ENCODE measurements at regions not wholly inside any gene's neighbourhood (a gene's known extent, or its start where the extent isn't known, plus 50 kb on each side); places are given as distances from the start of the nearest gene placed in this dataset.
"Not testable (repeated sequence)": the region's sequence is repeated elsewhere in the genome, so short reads cannot be mapped to it uniquely, and the experiment has no call there.

DNA sequence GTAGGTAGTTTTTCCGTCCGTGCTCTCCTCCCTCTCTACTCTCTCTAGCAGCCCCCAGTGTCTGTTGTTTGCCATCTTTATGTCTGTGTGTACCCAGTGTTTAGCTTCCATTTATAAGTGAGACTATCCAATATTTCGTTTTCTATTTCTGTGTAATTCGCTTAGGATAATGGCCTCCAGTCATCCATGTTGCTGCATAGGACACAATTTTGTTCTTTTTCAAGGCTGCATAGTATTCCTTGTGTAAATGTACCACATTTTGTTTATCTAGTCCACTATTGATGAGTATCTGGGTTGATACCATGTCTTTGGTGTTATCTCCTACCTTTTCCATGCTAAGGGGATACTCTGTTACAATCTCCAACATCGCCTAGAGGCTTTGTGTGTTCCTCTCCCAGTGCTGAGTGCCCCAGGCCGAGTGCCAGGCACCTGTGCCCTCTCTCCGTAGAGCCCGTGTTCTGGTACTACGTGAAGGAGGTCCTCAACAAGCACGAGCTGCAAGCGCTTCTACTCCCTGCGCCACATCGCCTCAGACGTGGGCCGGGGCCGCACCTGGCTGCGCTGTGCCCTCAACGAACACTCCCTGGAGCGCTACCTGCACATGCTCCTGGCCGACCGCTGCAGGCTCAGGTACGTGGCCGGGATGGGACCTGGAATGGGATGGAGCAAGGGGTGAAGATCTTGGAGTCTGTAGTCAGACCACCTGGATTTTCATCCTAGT, 51.0 kb downstream of the NPIPB11 start:
- ATAC-seq; DNase-seq; intact Hi-C loops (cut with micrococcal nuclease): not testable (repeated sequence)

DNA sequence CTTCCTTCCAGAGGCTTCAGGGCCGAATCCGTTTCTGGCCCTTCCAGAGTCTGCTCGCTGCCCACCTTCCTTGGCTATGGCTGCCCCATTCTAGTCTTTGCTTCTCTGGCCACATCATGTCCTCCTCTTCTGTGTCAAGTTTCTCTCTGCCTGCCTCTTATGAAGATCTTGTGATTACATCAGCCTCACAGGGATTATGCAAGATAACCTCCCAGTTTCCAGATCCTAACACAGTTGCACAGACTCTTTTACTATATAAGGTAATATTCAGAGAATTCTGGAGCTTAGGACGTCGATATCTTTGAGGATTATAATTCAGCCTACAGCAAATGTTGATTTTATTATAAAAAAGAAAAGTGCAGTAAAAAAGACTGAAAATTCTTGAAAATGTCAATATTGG, 52.1 kb downstream of the NPIPB11 start:
- not testable (repeated sequence) for DNase-seq
- ATAC-seq, result peak; percentile 16

DNA sequence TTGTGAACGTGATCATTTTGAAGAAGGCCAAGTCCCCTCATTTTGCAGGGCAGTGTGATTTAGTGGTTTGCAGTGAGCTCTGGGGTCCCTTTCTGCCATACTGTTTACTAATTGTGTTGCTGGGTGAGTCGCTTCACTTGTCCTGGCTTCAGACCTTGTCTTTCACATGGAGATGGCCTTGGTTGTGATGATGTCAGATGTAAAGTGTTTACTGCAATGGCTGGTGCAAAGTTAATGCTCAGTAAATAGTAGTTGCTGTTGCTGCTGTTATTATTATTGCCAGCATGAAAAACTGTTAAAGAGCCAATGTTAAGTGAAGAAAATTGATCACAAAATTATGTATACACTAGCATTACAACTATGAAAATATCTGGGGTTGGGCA, 53.9 kb downstream of the NPIPB11 start:
- DNase-seq; intact Hi-C loops (cut with micrococcal nuclease); ATAC-seq: not testable (repeated sequence)

More for the DNA sequence above, 52.1 kb downstream of the NPIPB11 start:
- intact Hi-C loops (cut with micrococcal nuclease), result not testable (repeated sequence)

GRCh38 chr16:29351970-29352616, 54.4 kb downstream of the NPIPB11 start:
- ATAC-seq; DNase-seq; intact Hi-C loops (cut with micrococcal nuclease): not testable (repeated sequence)

DNA sequence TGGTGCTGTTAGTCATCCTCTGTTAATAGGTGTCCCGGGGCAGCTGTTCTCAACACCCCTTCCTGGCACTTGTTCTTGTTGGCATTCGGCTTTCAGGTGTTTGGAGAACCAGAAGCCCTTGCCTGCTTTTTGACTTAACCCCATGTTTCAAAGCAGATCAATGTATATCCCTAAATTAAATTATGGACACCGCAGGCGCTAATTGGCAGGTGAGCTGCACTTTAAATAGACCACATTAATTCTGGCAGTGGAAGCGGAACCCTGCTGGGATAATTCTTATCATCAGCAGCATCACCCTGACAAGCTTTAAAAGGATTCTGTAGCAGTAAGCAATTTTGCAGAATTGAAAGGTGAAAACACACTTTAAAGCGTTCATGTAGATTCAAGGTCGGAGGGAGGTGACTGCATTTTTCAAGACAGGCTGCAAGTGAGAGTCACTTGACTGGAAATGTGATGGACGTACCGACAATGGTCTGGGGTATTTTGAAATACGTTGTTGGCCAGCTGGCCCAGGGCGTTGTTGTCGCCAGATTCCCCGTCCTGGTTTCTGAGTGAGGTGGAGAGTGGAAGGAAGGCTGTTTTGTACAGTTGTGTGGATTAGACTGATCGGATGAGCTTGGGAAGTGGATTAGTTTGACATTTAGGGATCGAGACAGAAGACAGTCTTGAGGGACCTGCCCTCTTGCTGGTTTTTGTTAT, 55.1 kb downstream of the NPIPB11 start:
- ATAC-seq, result peak; percentile 12
- intact Hi-C loops (cut with micrococcal nuclease); DNase-seq: not testable (repeated sequence)

DNA sequence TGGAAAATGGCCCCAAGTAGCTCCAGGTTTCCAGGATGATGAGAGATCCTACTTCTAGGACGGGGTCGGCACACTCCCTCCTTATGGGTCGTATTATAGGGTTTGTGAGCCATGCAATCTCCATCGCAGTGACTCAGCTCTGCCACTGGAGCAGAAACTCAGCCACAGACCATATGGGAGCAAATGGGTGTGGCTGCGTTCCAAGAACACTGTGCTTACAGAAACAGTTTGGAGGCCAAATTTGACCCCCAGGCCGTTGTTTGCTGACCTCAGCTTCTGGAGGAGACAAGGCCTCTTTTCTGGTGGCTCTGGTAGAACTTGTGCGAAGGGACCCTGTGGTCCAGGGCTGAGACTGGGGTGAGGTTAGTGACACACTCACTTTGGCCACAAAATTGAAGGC, 56.5 kb downstream of the NPIPB11 start:
- DNase-seq (peak; percentile 74), ATAC-seq (peak; percentile 65)
- intact Hi-C loops (cut with micrococcal nuclease), result not testable (repeated sequence)

DNA sequence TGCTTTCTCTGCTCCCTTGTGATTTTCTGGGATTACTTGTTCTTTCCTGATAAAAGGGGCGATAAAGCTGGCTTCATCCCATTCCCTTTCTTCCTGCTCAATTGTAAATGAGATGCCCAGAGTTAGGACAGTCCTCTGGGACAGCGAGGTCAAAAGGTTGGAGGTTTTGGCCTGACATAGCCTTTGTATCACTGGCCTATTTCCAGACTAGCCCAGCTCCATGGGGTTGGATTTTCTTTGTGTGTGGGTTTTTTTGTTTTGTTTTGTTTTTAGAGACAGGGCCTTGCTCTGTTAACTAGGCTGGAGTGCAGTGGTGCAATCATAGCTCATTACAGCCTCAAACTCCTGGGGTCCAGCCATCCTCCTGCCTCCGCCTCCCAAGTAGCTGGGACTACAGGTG, 57.8 kb downstream of the NPIPB11 start:
- peak; percentile 55 for ATAC-seq

DNA sequence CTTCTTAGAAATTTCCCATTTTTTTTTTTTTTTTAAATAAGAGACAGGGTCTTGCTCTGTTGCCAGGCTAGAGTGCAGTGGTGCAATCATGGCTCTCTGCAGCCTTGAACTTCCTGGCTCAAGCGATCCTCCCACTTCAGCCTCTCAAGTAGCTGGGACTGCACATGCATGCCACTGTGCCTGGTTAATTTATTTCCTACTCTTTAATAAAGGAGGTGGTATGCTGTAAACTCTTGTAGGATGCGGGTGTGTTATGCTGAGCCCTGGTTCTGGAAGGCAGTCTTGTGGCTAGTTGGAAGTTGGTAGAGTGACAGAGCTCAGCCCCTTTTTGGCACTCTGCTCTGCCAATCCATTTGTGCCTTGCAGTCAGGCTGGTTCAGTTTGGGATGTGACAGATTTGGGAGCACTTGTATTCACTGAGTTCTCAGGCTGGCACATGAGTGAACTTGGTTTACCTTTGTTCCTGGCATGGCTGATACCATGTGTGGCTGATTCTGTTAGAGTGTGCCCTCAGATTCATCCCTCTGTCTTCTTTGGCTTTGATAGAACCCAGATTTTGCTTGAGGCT, 58.3 kb downstream of the NPIPB11 start:
- DNase-seq; intact Hi-C loops (cut with micrococcal nuclease): not testable (repeated sequence)
- ATAC-seq, result peak; percentile 84

More for the DNA sequence above, 57.8 kb downstream of the NPIPB11 start:
- DNase-seq; intact Hi-C loops (cut with micrococcal nuclease): not testable (repeated sequence)

- not testable (repeated sequence) for DNase-seq, ATAC-seq
These were observed 59.5 kb downstream of the NPIPB11 start for GRCh38 chr16:29346796-29347580.

GRCh38 chr16:29346203-29346602, 60.3 kb downstream of the NPIPB11 start:
- DNase-seq; intact Hi-C loops (cut with micrococcal nuclease); ATAC-seq: not testable (repeated sequence)

More at GRCh38 chr16:29346796-29347580, 59.5 kb downstream of the NPIPB11 start:
- intact Hi-C loops (cut with micrococcal nuclease), result not testable (repeated sequence)

DNA sequence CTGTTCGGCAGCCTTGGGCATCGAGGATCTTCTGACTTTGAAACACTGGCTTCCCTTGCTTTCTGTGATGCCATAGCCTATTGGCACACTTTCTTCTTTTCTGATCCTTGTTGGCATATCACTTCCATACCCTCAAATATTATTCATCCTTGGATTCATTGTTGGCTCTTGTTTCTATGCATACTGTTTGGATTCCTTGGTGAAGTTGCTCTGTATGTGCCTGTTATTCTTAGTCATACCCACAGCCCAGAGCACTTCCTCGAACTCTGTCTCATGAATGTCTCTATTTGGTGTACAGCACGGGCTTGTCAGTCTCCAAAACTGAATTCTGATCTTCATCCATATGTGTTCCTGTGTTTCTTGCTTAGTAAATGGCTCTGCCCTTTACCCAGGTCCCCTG, 63.6 kb downstream of the NPIPB11 start:
- intact Hi-C loops (cut with micrococcal nuclease); DNase-seq; ATAC-seq: not testable (repeated sequence)

DNA sequence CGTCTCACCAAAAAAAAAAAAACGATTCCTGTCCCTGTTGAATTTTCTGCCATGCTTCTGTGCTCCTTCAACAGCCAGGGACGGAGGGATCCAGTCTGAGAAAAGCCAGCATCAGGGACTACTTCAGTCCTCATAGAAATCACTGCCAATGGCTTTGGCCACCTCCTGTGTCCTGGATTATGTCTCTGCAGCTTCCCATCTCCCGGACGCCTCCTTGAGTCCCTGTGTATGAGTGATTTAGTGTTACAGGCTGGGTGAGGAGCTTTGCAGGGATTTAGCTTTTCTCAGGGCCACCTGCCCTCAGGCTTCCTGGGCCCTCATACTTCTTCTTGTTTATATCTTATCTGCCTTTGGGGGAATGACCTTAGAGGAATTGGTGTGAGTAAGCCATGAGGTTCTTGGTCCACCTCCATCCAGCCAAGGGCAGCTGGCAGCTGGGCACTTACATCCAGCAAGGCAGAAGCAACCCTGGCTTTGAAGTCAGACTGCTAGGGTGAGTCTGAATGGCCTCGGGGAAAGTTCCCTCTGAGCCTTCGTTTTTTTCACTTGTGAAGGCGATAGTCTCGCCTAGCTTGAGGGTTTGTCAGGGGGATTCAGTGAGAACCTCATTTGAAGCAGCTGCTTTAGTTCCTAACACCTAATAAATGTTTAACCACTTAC, 65.6 kb downstream of the NPIPB11 start:
- intact Hi-C loops (cut with micrococcal nuclease), result not testable (repeated sequence)
- peak; percentile 29 for ATAC-seq

GRCh38 chr16:29340235-29340634, 66.3 kb downstream of the NPIPB11 start:
- intact Hi-C loops (cut with micrococcal nuclease); DNase-seq; ATAC-seq: not testable (repeated sequence)

More for the DNA sequence above, 65.6 kb downstream of the NPIPB11 start:
- not testable (repeated sequence) for DNase-seq

GRCh38 chr16:29338821-29339700, 67.5 kb downstream of the NPIPB11 start:
- intact Hi-C loops (cut with micrococcal nuclease); ATAC-seq; DNase-seq: not testable (repeated sequence)

DNA sequence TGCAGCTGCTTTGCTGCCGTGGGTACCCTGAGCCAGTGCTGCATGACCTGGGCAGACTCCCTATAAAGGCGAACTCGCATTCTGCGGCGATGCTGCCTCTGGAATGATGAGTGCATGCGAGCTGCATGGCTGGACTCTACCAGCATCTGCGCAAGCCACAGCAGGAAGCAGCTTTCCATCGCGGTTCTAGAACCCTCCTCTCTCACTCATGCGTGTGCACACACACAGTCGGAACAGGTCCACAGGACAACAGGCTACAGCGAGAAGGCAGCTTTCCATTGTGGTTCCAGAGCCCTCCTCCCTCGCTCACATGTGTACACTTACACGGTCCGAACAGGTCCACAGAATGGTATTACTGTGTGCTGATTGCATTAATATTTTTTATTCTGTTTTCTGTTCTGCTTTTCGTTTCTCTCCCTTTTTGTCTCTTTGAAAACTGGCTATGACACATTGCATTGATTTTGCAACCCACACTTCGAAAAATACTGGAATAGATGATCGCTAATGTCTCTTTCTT, 69.1 kb downstream of the NPIPB11 start:
- intact Hi-C loops (cut with micrococcal nuclease); ATAC-seq: not testable (repeated sequence)

DNA sequence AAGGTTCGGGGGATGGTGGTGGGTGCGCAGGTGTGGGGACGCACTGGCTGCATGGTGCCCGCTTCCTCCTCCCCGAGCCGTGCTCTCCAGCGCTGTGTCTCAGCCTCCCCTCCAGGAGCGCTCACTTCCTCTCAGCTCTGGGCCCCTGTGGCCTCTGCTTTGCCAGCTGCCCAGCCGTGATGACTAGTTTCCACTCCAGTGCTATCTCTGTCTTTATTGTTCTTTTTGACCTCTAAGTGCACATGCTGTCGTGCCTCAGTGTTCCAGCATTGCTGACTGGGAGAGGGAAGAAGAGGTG, 71.0 kb downstream of the NPIPB11 start:
- ATAC-seq, result peak; percentile 51
- intact Hi-C loops (cut with micrococcal nuclease); DNase-seq: not testable (repeated sequence)

More for the DNA sequence above, 69.1 kb downstream of the NPIPB11 start:
- DNase-seq, result not testable (repeated sequence)
